ENCODE measurements at regions not wholly inside any gene's neighbourhood (a gene's known extent, or its start where the extent isn't known, plus 50 kb on each side); places are given as distances from the start of the nearest gene placed in this dataset.

DNA sequence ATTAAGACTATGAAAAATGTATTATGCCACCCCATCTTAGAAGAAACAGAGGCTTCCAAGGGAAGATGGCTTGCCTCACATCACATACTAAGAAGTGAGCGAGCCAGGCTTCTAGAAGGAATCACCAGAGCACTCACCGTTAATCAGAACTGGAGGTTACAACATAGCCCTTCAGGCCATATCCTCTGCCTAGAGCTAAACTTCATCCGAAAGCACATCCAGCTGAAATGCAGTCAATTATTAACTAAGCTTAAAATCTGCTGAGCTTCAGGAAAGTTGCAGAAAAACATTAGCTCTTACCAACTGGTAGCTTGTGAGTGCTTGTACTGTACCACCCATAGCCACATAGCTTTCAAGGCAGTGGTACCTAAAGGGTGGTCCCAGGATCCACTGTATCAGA is 483.2 kb downstream of the TBL1XR1 start:
- H3K4me3 ChIP-seq (ENCODE audit: low read length): no peak overlapping the region
- no peak for DNase-seq (ENCODE audit: low read depth)
- TF ChIP-seq, protein P1, sequence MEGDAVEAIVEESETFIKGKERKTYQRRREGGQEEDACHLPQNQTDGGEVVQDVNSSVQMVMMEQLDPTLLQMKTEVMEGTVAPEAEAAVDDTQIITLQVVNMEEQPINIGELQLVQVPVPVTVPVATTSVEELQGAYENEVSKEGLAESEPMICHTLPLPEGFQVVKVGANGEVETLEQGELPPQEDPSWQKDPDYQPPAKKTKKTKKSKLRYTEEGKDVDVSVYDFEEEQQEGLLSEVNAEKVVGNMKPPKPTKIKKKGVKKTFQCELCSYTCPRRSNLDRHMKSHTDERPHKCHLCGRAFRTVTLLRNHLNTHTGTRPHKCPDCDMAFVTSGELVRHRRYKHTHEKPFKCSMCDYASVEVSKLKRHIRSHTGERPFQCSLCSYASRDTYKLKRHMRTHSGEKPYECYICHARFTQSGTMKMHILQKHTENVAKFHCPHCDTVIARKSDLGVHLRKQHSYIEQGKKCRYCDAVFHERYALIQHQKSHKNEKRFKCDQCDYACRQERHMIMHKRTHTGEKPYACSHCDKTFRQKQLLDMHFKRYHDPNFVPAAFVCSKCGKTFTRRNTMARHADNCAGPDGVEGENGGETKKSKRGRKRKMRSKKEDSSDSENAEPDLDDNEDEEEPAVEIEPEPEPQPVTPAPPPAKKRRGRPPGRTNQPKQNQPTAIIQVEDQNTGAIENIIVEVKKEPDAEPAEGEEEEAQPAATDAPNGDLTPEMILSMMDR (conservative IDR thresholded peaks at IDR 0.05; ENCODE audit: low read depth, low read length): no peak

DNA sequence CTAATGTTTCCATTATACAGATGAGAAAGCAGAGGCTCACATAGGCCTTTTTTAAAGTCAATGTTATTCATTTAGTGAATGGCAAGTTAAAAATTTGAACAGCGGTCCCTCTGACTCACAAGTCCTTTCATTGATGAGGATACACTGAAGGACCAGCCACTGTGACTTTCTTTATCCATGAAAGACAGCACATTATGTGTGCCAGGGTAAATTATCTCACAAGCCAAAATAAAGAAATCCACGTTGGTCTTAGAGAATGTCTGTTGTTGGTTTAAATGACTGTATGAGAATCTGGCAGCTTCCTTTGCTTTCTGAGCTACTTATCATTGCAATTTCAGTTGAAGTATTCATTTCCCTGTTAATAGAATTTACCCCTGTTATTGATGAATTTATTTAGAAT is 485.1 kb downstream of the TBL1XR1 start:
- no peak overlapping the region for H3K4me3 ChIP-seq (ENCODE audit: low read length)
- TF ChIP-seq, protein P1 (conservative IDR thresholded peaks at IDR 0.05; ENCODE audit: low read depth, low read length): no peak
- no peak for DNase-seq (ENCODE audit: low read depth)

DNA sequence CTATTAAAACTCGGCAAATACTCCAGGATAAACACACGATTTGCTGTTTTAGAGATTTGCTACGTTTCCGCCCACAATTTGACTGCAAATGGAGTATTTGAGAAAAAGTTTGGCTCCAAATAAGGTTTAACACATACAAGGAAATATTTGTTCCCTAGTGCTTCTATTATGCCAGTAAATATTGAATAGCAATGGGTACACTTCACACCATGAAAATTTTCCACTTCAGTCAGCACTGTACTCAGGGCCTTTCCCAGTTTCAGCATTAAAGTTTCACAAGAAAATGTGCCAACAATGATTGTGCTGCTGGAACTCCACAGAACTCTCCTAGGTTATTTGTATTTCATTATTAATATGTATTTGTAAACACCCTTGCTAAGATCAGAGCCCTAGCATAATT is 498.0 kb downstream of the TBL1XR1 start:
- no peak overlapping the region for H3K4me3 ChIP-seq (ENCODE audit: low read length)
- no peak for DNase-seq (ENCODE audit: low read depth)
- TF ChIP-seq, protein P1 (conservative IDR thresholded peaks at IDR 0.05; ENCODE audit: low read depth, low read length): no peak

DNA sequence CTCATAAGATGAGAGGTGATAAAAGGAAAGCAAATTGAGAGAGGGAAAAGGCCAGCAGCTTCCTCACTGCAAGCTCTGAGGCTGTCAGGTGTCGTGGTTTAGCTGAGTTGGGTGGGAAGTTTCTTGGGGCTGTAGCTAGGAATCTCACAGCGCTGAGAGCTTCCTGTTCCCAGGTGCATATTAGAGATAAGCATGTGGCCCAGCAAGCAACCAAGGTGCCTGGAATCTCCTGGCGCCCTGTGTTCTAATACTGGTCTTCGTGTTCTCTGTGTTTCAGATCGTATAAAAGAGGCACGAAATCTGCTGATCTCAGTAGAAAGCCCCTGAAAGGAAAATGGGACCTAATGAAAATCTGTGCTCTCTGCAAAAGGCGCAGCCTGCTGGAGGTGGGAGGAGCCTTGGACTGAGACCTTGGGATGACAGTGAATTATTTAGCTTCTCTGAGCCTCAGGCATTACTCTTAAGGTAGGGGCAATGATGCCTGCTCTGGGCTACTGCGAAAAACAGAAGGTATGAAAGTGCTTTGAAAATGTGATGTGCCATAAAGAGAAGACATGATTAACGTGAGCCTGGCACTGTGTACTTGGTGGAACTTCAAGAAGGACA is 499.9 kb downstream of the TBL1XR1 start:
- H3K4me3 ChIP-seq (ENCODE audit: low read length): no peak overlapping the region
- DNase-seq (ENCODE audit: low read depth): no peak
- TF ChIP-seq, protein P1 (conservative IDR thresholded peaks at IDR 0.05; ENCODE audit: low read depth, low read length): no peak

DNA sequence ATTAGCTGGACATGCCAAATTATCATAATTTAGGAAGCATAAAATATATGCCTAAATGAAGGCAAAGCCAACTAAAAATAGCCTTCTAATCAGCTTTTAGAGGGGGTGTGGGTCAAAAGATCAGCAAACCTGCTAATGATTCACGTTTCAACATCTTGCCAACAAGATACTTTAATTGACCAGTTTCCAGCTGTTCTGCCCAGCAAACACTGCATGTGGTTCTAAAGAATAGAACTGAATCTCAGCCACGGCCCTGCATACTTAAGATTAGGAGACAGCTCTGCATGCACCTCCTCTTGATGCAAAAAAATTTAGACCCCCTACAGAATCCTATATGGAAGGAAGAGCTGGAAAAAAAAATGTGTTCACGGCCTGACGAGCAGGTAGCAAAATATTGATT is 500.5 kb downstream of the TBL1XR1 start:
- no peak overlapping the region for H3K4me3 ChIP-seq (ENCODE audit: low read length)
- TF ChIP-seq, protein P1 (conservative IDR thresholded peaks at IDR 0.05; ENCODE audit: low read depth, low read length): no peak
- no peak for DNase-seq (ENCODE audit: low read depth)

DNA sequence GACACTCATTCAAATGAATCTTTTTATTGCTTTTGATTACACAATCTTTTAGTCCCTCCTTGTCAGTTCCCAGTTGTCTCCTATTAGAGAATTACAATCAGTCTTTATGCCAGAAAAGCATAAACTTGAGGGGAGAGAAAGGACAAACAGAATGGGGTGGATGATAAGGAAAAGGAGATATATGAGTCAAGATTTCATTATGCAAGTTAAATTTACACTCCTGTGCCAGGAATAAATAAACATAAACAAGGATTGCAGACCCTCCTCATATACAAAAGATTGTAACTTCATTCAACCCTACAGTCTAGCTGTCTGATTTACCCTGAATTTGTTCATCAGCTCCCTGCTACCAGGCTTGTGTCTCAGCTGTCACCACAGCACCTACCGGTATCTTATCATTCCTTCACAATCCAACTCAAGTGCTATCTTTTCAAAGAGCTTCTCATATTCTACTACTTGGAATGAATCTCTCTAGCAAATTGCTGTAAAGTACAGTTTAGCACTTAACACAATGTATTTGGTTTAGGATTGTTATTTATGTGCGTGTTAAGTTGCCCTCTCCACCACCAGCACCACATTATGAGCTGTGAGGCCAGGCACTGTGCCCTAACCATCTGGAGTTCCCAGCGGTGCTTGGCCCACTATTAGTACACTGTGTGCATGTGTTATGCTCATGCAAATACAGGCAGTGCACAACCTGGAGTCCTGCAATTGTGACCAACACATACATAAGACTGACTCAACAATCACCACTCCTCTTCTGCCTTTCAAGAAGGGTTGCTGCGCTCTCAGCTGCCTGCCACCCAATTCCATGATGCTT is 504.1 kb downstream of the TBL1XR1 start:
- TF ChIP-seq, protein P1 (conservative IDR thresholded peaks at IDR 0.05; ENCODE audit: low read depth, low read length): no peak
- H3K4me3 ChIP-seq (ENCODE audit: low read length): no peak overlapping the region
- DNase-seq (ENCODE audit: low read depth): no peak
